ENCODE measurements at regions not wholly inside any gene's neighbourhood (a gene's known extent, or its start where the extent isn't known, plus 50 kb on each side); places are given as distances from the start of the nearest gene placed in this dataset.

DNA sequence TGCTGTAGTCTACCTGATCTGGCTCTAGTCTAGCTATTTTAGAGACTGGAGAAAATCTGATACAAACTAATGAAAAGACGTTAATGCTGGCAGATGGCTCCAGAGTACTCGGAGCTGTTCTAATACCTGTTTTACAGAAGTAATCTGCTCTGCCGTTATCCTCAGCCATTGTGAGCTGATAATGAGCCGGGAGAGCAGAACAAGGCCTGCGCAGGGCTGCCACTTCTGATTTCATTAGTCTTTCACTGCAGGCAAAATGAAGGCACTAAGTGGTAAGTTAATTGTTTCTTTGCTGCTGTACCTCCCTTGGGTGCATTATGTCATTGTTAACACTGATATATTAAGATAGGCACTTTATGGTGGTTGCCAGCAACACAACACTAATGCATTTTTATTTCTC, 456.4 kb upstream of the PFKP start:
- TF ChIP-seq, protein P1, sequence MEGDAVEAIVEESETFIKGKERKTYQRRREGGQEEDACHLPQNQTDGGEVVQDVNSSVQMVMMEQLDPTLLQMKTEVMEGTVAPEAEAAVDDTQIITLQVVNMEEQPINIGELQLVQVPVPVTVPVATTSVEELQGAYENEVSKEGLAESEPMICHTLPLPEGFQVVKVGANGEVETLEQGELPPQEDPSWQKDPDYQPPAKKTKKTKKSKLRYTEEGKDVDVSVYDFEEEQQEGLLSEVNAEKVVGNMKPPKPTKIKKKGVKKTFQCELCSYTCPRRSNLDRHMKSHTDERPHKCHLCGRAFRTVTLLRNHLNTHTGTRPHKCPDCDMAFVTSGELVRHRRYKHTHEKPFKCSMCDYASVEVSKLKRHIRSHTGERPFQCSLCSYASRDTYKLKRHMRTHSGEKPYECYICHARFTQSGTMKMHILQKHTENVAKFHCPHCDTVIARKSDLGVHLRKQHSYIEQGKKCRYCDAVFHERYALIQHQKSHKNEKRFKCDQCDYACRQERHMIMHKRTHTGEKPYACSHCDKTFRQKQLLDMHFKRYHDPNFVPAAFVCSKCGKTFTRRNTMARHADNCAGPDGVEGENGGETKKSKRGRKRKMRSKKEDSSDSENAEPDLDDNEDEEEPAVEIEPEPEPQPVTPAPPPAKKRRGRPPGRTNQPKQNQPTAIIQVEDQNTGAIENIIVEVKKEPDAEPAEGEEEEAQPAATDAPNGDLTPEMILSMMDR (IDR thresholded peaks at IDR 0.05): no peak
- TF ChIP-seq POLR2A (IDR thresholded peaks at IDR 0.05) (no peak), POLR2AphosphoS5 (IDR thresholded peaks at IDR 0.05) (no peak), EP300 (IDR thresholded peaks at IDR 0.05) (no peak)

Measured in suprapubic skin (tissue), 4 donors.